ENCODE measurements at regions not wholly inside any gene's neighbourhood (a gene's known extent, or its start where the extent isn't known, plus 50 kb on each side); places are given as distances from the start of the nearest gene placed in this dataset.

- no peak for ATAC-seq
- DNase-seq = no peak
- no peak for TF ChIP-seq CTCF (IDR thresholded peaks at IDR 0.05)
- H3K36me3 Mint-ChIP-seq (ENCODE audit: low read depth) = no peaks in the 10 kb centered on the region
- no peak overlapping the region for H3K27ac Mint-ChIP-seq
- CTCF ChIA-PET = no interaction called here
- H3K4me1 Mint-ChIP-seq (ENCODE audit: low read depth) = no peaks in the 10 kb centered on the region
- POLR2A ChIA-PET = no interaction called here
- peaks cover 6% of the 10 kb centered on the region for H3K27me3 Mint-ChIP-seq
- intact Hi-C loops (cut with micrococcal nuclease) = no loop called here
- peaks cover 4% of the 10 kb centered on the region for H3K9me3 Mint-ChIP-seq
- no peak overlapping the region for H3K4me3 Mint-ChIP-seq
These were observed 111.7 kb upstream of the NR2F2 start for GRCh38 chr15:96218623-96219455.

DNA sequence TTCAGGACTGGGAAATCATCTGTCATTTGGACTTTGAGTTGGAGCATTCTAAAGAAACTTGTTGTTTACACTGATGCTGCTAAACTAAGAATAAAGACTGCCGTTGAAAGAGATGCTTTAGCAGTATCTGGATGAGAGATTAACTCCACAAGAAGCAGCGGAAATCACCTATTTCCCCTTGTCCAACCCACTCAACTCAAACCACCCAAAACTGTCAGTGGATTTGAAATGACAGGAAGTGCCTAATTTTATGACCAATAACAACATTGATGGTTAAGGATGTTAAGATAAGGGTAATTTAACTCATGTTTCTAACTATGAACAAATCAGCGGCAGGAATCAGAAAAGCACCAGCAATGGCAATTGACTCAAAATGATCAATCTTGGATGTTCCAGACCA is 110.8 kb upstream of the NR2F2 start:
- no peak overlapping the region for H3K27ac Mint-ChIP-seq
- no peaks in the 10 kb centered on the region for H3K36me3 Mint-ChIP-seq (ENCODE audit: low read depth)
- ATAC-seq (no peak), DNase-seq (no peak)
- no peaks in the 10 kb centered on the region for H3K4me1 Mint-ChIP-seq (ENCODE audit: low read depth)
- ChIA-PET POLR2A (no interaction called here), CTCF (no interaction called here)
- H3K27me3 Mint-ChIP-seq = peaks cover 6% of the 10 kb centered on the region
- intact Hi-C loops (cut with micrococcal nuclease) = no loop called here
- H3K4me3 Mint-ChIP-seq = no peak overlapping the region
- peaks cover 4% of the 10 kb centered on the region for H3K9me3 Mint-ChIP-seq
- no peak for TF ChIP-seq CTCF (IDR thresholded peaks at IDR 0.05)

DNA sequence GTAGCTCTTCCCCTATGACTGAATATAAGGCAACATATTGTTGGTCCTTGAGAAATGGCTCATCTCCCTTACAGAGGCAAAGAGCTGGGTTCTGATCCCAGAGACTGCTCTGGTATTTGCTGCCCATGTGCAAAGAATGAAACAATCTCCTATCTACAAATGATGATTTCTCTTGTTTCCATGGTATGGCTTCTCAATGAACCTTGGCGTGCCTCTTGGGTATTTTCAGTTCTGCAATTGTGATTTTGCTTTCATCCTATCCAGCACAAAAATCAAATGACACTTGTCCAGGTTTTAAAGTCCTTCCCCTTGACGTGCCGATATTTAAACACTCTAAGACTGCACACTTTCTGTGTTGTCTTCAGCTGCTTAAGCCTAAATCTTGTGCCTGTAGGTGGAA is 109.8 kb upstream of the NR2F2 start:
- peaks cover 6% of the 10 kb centered on the region for H3K27me3 Mint-ChIP-seq
- POLR2A ChIA-PET = no interaction called here

DNA sequence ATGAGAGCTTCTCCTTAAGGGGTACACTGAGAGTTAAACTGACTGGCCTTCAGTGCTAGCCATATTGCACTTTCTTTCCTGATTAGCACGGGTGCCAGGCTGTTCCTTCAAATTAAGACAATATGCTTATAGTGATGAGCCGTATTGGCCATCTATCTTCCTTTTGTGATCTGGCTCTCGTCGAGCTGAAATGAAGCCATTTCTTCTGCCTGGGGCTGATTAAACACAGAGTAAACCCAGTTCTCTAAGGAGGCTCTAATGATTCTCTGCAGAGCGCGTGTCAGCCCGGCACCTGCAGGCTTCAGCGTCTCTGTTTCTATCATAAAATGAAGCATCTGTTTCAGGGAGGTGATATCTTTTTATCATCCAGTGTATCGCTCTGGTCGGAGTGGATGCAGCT is 107.5 kb upstream of the NR2F2 start:
- CTCF ChIA-PET = interaction anchor here (0.7 kb wide), 1 partner anchor 11 kb away, joined by 3 read pairs; no protein-coding TSS in a partner anchor
- intact Hi-C loops (cut with micrococcal nuclease) = no loop called here
- POLR2A ChIA-PET = no interaction called here
- no peaks in the 10 kb centered on the region for H3K9me3 Mint-ChIP-seq
- peaks cover 2% of the 10 kb centered on the region for H3K27me3 Mint-ChIP-seq
- ATAC-seq (no peak), DNase-seq (no peak)
- H3K27ac Mint-ChIP-seq = no peak overlapping the region
- H3K4me1 Mint-ChIP-seq (ENCODE audit: low read depth) = no peaks in the 10 kb centered on the region
- TF ChIP-seq CTCF (IDR thresholded peaks at IDR 0.05) = no peak
- H3K4me3 Mint-ChIP-seq = no peak overlapping the region
- no peaks in the 10 kb centered on the region for H3K36me3 Mint-ChIP-seq (ENCODE audit: low read depth)

More for the DNA sequence above, 109.8 kb upstream of the NR2F2 start:
- intact Hi-C loops (cut with micrococcal nuclease) = no loop called here
- H3K9me3 Mint-ChIP-seq = peaks cover 4% of the 10 kb centered on the region
- H3K4me3 Mint-ChIP-seq = no peak overlapping the region
- TF ChIP-seq CTCF (IDR thresholded peaks at IDR 0.05) = no peak
- CTCF ChIA-PET = no interaction called here
- DNase-seq (no peak), ATAC-seq (no peak)
- no peak overlapping the region for H3K27ac Mint-ChIP-seq
- no peaks in the 10 kb centered on the region for H3K36me3 Mint-ChIP-seq (ENCODE audit: low read depth)
- H3K4me1 Mint-ChIP-seq (ENCODE audit: low read depth) = no peaks in the 10 kb centered on the region

- intact Hi-C loops (cut with micrococcal nuclease) = no loop called here
- TF ChIP-seq CTCF (IDR thresholded peaks at IDR 0.05) = no peak
- DNase-seq (no peak), ATAC-seq (no peak)
- H3K27ac Mint-ChIP-seq = no peak overlapping the region
- H3K27me3 Mint-ChIP-seq = peaks cover 2% of the 10 kb centered on the region
- H3K4me1 Mint-ChIP-seq (ENCODE audit: low read depth) = no peaks in the 10 kb centered on the region
- no peak overlapping the region for H3K4me3 Mint-ChIP-seq
- H3K9me3 Mint-ChIP-seq = no peaks in the 10 kb centered on the region
- ChIA-PET POLR2A (no interaction called here), CTCF (no interaction called here)
- no peaks in the 10 kb centered on the region for H3K36me3 Mint-ChIP-seq (ENCODE audit: low read depth)
These were observed 106.6 kb upstream of the NR2F2 start for GRCh38 chr15:96223939-96224338.

Data from activated CD8-positive, alpha-beta T cell treated with anti-CD3 and anti-CD28 coated beads for 36 hours (primary cell).